Spinal cord (tissue), 9 donors: ENCODE measurements at regions not wholly inside any gene's neighbourhood (a gene's known extent, or its start where the extent isn't known, plus 50 kb on each side); places are given as distances from the start of the nearest gene placed in this dataset.

ENCODE experiments used
- DNase-seq, 6 donors: peaks; one replicate each; pipeline versions ENCODE4 v3.0.0 to v3.0.0-alpha.2; 2013 to 2015; ENCODE audit warnings: low spot score in 6 of 6, low read depth in 4 of 6
- H3K27ac ChIP-seq: one replicate; pipeline ENCODE4 v1.5.1; 2013; ENCODE audit warnings: low read depth, low read length, control low read depth
- H3K27me3 ChIP-seq: one replicate; pipeline ENCODE4 v1.6.1; 2013; ENCODE audit warnings: low read length; ENCODE audit not compliant: control insufficient read depth, insufficient read depth
- H3K36me3 ChIP-seq: one replicate; pipeline ENCODE4 v1.6.1; 2013; ENCODE audit warnings: low read length; ENCODE audit not compliant: control insufficient read depth, insufficient read depth
- H3K4me1 ChIP-seq: one replicate; pipeline ENCODE4 v1.6.1; 2013; ENCODE audit warnings: low read length; ENCODE audit not compliant: control insufficient read depth, insufficient read depth
- H3K4me3 ChIP-seq: one replicate; pipeline ENCODE4 v1.5.1; 2013; ENCODE audit warnings: low read depth, low read length, control low read depth
- H3K9me3 ChIP-seq: one replicate; pipeline ENCODE4 v1.6.1; 2013; ENCODE audit warnings: low read length; ENCODE audit not compliant: control insufficient read depth, insufficient read depth
- WGBS: methylation state at CpG from one replicate; pipeline ENCODE4 v1.1.5; 2013; ENCODE audit warnings: missing lambda C conversion rate; ENCODE audit not compliant: insufficient coverage; 5-methylcytosine and 5-hydroxymethylcytosine counted together
- donor health status: healthy.

- H3K9me3 ChIP-seq: no peaks in the 10 kb centered on the region
- no peaks in the 10 kb centered on the region for H3K27me3 ChIP-seq
- H3K36me3 ChIP-seq: no peaks in the 10 kb centered on the region
- no peak for DNase-seq
- H3K4me3 ChIP-seq: no peak overlapping the region
- H3K27ac ChIP-seq: no peak overlapping the region
- WGBS: no CpG with 5 or more reads among the region's 1 CpG
- H3K4me1 ChIP-seq: no peaks in the 10 kb centered on the region
Measured at GRCh38 chr2:142769761-142770160, 107.7 kb upstream of the KYNU start.

GRCh38 chr2:142767847-142768246 lies 109.6 kb upstream of the KYNU start:
- DNase-seq: no peak
- Histone ChIP-seq H3K9me3 (peaks cover 4% of the 10 kb centered on the region), H3K36me3 (no peaks in the 10 kb centered on the region), H3K27ac (no peak overlapping the region), H3K4me1 (no peaks in the 10 kb centered on the region), H3K27me3 (no peaks in the 10 kb centered on the region), H3K4me3 (no peak overlapping the region)

GRCh38 chr2:142758973-142759372 lies 118.5 kb upstream of the KYNU start:
- no peak for DNase-seq
- Histone ChIP-seq H3K4me1 (no peaks in the 10 kb centered on the region), H3K27me3 (no peaks in the 10 kb centered on the region), H3K36me3 (no peaks in the 10 kb centered on the region), H3K27ac (no peak overlapping the region), H3K9me3 (peaks cover 1% of the 10 kb centered on the region), H3K4me3 (no peak overlapping the region)
- WGBS: no CpG with 5 or more reads among the region's 3 CpGs

- Histone ChIP-seq H3K4me1 (no peaks in the 10 kb centered on the region), H3K9me3 (no peaks in the 10 kb centered on the region), H3K4me3 (no peak overlapping the region), H3K36me3 (no peaks in the 10 kb centered on the region), H3K27ac (no peak overlapping the region), H3K27me3 (no peaks in the 10 kb centered on the region)
- DNase-seq: no peak
- no CpG with 5 or more reads among the region's 2 CpGs for WGBS
Measured at GRCh38 chr2:142757111-142757510, 120.4 kb upstream of the KYNU start.

GRCh38 chr2:142756430-142756829 lies 121.0 kb upstream of the KYNU start:
- Histone ChIP-seq H3K27ac (no peak overlapping the region), H3K9me3 (no peaks in the 10 kb centered on the region), H3K4me1 (no peaks in the 10 kb centered on the region), H3K27me3 (no peaks in the 10 kb centered on the region), H3K36me3 (no peaks in the 10 kb centered on the region), H3K4me3 (no peak overlapping the region)
- no peak for DNase-seq
- 100% methylated on average over 2 of the region's 2 CpGs for whole genome bisulfite sequencing

GRCh38 chr2:142755191-142755590 lies 122.3 kb upstream of the KYNU start:
- Histone ChIP-seq H3K27ac (no peak overlapping the region), H3K27me3 (no peaks in the 10 kb centered on the region), H3K4me1 (no peaks in the 10 kb centered on the region), H3K9me3 (no peaks in the 10 kb centered on the region), H3K36me3 (no peaks in the 10 kb centered on the region), H3K4me3 (no peak overlapping the region)
- no peak for DNase-seq

- Histone ChIP-seq H3K4me1 (no peaks in the 10 kb centered on the region), H3K27me3 (no peaks in the 10 kb centered on the region), H3K4me3 (no peak overlapping the region), H3K27ac (no peak overlapping the region), H3K36me3 (no peaks in the 10 kb centered on the region), H3K9me3 (no peaks in the 10 kb centered on the region)
- DNase-seq: peak in 1 of 6 donors; percentile 27
- WGBS: no CpG with 5 or more reads among the region's 1 CpG
Measured at GRCh38 chr2:142754182-142754581, 123.3 kb upstream of the KYNU start.

GRCh38 chr2:142750858-142751257 lies 126.6 kb upstream of the KYNU start:
- Histone ChIP-seq H3K4me3 (no peak overlapping the region), H3K27me3 (no peaks in the 10 kb centered on the region), H3K9me3 (no peaks in the 10 kb centered on the region), H3K36me3 (no peaks in the 10 kb centered on the region), H3K4me1 (no peaks in the 10 kb centered on the region), H3K27ac (no peak overlapping the region)
- no peak for DNase-seq
- no CpG with 5 or more reads among the region's 2 CpGs for WGBS

- H3K36me3 ChIP-seq: no peaks in the 10 kb centered on the region
- WGBS: 92% methylated on average over 12 of the region's 14 CpGs
- H3K27ac ChIP-seq: no peak overlapping the region
- no peaks in the 10 kb centered on the region for H3K27me3 ChIP-seq
- H3K4me1 ChIP-seq: no peaks in the 10 kb centered on the region
- DNase-seq: no peak
- no peak overlapping the region for H3K4me3 ChIP-seq
- no peaks in the 10 kb centered on the region for H3K9me3 ChIP-seq
Measured at GRCh38 chr2:142748559-142749099, 128.8 kb upstream of the KYNU start.

GRCh38 chr2:142745691-142746090 lies 131.8 kb upstream of the KYNU start:
- DNase-seq: no peak
- no peaks in the 10 kb centered on the region for H3K4me1 ChIP-seq
- no peaks in the 10 kb centered on the region for H3K9me3 ChIP-seq
- no peak overlapping the region for H3K4me3 ChIP-seq
- 71% methylated on average over 1 of the region's 4 CpGs for WGBS
- no peaks in the 10 kb centered on the region for H3K27me3 ChIP-seq
- no peak overlapping the region for H3K27ac ChIP-seq
- no peaks in the 10 kb centered on the region for H3K36me3 ChIP-seq
